ENCODE measurements at regions not wholly inside any gene's neighbourhood (a gene's known extent, or its start where the extent isn't known, plus 50 kb on each side); places are given as distances from the start of the nearest gene placed in this dataset.
"Not testable (repeated sequence)": the region's sequence is repeated elsewhere in the genome, so short reads cannot be mapped to it uniquely, and the experiment has no call there.

DNA sequence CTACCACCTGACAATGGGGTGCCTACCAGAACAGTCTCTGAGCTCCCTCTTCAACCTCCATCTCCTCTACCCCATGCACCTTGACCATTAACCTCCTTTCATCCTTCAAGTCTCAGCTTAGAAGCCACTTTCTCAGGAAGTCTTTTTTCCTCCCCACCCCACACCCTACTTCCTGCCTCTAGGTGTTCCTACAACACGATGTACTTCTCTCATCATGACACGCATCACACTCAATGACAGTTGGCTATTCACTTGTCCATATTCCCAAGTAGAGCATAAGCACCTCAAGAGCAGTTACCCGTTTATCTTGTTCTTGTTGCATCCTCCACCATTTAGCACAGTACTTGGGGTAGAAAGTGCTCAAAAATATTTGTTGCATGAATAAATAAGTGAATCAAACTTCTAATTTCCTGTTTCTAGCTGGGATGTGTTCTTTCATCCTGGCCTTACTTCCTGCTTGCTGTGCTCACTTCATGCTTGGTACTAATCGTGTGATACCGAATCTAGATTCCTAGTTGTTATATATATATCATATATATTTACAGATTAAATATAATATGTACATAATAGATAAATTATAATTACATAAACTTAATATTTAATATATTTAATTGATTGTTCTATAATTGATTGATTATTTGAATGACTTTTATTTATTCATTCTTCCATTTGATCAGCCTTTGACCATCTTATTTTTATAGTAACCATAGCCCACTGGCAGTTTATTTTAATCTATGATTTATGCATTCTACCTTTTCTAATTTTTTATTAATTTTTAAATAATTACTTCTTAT lies 177.5 kb upstream of the TMEM45B start:
- DNase-seq, result no peak

- DNase-seq, result no peak
These were observed 176.3 kb upstream of the TMEM45B start for GRCh38 chr11:129639300-129639699.

GRCh38 chr11:129640671-129641070 lies 175.0 kb upstream of the TMEM45B start:
- no peak for DNase-seq

DNA sequence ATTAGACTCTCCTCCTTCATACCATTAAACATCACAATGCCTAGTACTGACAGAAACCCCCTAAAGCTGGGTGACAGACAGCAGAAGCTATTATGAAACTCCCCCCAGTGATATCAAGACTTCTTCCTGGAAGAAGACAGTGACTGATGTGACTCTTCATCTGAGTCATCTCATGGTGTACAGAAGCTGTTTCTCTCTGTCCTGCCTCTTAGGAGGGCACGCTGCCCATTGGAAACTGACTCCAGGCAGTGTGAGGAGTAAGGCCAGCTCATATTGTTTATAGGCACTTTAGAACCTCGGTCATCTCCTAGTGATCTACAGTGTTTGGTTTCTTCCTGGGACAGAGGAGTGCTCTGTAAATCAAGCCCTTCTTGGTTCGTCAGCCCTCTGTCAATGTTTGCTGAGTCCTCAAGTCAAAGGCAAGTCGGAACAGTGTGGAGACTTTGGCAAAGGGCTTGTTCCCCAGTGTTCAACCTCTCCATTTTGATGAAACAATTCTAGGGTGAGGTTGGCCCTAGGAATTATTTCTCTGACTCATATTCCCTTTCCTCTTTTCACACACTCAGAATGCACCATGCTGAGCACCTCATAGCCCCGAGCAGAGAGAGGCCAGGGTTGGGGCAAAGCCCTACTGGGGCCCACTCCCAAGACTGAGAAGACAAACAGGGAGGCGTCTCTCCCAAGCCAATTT lies 172.5 kb upstream of the TMEM45B start:
- no peak for DNase-seq

GRCh38 chr11:129644326-129644725 lies 171.3 kb upstream of the TMEM45B start:
- DNase-seq, result no peak

DNA sequence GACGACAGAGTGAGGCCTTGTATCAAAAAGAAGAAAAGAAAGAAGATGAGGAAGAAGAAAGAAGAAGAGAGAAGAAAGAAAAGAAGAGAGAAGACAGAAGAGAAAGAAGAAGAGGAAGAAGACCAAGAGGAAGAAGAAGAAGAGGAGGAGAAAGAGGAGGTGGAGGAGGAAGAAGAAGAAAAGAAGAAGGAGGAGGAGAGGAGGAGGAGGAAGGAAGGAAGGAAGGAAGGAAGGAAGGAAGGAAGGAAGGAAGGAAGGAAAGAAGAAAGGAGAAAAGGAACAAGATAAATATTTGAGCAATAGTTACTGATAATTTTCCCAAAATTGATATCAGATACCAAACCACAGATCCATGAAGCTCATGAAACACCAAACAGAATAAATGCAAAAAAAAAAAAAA lies 169.7 kb upstream of the TMEM45B start:
- no peak for DNase-seq

DNA sequence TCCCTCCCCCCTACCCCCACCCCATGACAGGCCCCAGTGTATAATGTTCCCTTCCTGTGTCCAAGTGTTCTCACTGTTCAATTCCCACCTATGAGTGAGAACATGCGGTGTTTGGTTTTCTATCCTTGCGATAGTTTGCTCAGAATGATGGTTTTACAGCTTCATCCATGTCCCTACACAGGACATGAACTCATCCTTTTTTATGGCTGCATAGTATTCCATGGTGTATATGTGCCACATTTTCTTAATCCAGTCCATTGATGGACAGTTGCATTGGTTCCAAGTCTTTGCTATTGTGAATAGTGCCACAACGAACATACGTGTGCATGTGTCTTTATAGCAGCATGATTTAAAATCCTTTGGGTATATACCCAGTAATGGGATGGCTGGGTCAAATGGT lies 165.6 kb upstream of the TMEM45B start:
- not testable (repeated sequence) for DNase-seq

- DNase-seq, result no peak
These were observed 162.8 kb upstream of the TMEM45B start for GRCh38 chr11:129652835-129653234.

DNA sequence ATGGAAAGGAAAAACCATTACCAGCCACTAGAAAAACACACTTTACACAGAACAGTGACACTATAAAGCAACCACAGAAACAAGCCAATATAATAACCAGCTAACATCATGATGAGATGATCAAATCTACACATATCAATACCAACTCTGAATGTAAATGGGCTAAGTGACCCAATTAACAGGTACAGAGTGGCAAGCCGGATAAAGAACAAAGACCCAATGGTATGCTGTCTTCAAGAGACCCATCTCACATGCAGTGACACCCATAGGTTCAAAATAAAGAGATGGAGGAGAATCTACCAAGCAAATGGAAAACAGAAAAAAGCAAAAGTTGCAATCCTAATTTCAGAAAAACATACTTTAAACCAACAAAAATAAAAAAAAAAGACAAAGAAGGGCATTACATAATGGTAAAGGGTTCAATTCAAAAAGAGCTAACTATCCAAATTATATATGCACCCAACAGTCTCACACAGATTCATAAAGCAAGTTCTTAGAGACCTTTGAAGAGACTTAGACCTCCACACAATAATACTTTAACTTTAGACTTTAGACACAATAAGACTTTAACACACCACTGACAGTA lies 160.3 kb upstream of the TMEM45B start:
- DNase-seq, result no peak

- DNase-seq, result no peak
These were observed 157.7 kb upstream of the TMEM45B start for GRCh38 chr11:129657866-129658525.

DNA sequence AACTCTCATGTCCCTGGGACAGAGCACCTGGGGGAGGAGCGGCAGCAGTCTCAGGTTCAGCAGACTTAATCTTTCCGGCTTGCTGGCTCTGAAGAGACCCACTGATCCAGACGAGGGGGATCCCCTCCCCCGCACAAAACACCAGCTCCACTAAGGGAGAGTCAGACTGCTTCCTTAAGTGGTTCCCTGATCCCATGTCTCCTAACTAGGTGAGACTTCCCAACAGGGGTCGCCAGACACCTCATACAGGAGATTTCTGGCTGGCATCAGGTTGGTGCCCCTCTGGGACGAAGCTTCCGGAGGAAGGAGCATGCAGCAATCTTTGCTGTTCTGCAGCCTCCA lies 157.2 kb upstream of the TMEM45B start:
- DNase-seq, result no peak

DNA sequence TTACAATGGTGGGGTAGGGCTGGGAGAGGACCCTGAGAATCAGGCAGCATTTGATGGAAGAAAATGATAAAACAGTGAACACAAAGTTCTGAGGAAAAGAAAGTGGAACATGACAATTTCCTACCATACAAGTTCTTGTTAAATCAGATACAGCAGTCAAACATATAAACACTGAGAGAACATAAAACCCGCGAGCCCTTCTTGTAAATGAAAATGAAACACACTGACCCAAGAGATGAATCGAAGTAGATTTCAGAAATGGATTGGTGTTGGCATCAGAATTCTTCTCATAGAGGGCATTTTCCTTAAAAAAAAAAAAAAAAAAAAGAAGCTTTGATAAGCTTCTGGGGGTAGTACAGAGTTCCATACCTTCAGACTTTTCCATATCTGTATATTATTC lies 134.7 kb upstream of the TMEM45B start:
- DNase-seq, result no peak

- no peak for DNase-seq
These were observed 134.1 kb upstream of the TMEM45B start for GRCh38 chr11:129681344-129682114.

DNA sequence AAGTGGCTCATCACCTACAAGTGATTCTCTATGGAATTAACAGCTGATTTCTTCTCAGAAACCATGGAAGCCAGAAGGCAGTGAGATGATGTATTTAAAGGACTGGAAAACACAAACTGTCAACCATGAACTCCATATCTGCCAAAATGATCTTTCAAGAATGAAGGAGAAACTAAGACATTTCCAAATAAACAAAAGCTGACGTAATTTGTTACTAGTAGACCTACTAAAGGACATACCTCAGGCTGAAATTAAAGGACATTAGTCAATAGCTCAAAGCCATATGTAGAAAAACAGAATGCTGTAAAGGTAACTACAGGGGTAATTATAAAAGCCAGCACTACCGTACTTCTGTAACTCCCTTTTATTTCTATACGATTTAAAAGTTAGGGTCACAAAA lies 129.4 kb upstream of the TMEM45B start:
- DNase-seq, result no peak

DNA sequence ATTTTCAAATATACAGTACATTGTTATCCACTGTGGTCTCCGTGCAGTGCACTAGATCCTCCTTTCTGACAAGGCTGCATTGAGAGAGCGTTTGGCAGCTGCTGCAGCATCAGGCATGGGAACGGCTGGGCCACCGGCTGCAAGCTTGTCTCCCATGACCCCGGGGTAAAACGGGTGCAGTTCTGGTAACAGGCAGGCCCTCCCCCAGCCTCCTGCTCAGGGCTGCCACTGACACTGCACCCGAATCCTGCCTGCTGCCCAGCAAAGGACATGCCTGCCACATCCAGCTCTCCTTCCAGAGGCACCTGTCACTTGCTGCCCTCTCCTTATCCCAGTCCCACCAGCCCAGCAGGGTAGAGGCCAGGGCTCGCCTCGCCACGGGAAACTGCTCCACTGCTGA lies 124.5 kb upstream of the TMEM45B start:
- DNase-seq, result no peak

- DNase-seq, result no peak
These were observed 121.1 kb upstream of the TMEM45B start for GRCh38 chr11:129694538-129694937.

GRCh38 chr11:129694966-129695365 lies 120.7 kb upstream of the TMEM45B start:
- DNase-seq, result no peak

DNA sequence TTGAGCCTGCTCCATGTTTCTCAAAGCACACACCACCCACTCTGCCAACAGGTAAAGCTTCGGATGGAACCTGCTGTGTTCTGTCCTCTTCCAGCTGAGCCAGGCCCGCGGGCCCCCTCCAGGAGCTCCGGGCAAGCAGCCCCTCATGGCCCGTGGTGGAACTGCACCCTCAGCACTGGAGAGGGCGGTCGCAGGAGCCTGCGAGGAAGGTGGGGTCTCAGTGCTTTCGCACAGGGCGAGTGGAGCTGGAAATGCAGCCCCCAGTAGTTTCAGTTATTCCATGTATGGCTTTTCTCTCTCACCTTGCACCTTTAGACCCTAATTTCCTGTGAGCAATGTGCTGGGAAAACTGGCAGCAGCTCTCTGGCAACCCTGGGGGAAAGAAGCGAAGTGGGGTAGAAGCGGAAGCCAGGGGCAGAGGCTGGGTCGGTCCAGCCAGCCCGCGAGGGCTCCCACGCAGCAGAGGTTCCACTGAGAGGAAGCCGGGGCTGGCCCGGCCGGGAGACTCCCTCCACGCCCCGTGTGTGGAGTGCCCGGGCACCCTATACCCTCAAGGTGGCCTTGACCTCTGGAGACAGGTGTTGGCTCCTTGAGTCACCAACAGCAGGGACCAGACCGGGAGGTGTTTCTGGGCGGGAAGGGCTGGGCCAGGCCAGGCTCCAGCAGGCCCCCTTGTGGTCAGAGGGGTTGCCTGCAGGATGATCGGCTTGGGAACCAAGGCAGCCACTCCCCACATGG lies 119.9 kb upstream of the TMEM45B start:
- DNase-seq, result no peak

DNA sequence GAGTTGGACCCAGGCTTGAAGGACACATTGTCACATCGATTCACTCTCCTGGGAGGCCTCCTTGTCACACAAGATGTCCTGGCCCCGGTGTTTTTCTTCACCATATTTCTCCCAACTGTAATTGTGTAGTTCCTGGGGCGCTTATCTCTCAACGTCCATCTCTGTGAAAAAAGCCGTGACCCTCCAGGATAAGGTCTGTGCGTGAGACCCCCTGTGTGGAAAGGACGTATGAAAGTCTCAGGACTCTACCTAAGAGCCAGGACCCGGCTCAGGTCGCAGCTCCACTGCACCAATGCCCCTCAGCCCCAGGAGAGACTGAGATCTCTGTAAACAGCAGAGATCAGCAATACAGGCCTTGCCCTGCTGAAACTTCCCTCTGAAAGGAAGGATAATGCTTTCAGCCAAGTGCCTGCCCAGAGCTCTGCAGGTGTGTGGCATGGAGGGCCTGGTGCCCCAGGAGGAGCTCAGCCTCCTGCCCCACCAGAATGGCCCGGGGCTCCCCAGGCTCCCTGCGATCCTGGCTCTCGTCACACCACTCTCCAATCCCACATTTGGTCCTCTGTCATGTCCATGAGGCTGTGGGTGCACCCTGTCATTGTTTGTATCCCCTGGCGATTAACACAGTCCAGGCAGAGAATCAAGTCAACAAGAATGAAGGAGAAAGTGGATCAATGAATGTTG lies 119.2 kb upstream of the TMEM45B start:
- no peak for DNase-seq

DNA sequence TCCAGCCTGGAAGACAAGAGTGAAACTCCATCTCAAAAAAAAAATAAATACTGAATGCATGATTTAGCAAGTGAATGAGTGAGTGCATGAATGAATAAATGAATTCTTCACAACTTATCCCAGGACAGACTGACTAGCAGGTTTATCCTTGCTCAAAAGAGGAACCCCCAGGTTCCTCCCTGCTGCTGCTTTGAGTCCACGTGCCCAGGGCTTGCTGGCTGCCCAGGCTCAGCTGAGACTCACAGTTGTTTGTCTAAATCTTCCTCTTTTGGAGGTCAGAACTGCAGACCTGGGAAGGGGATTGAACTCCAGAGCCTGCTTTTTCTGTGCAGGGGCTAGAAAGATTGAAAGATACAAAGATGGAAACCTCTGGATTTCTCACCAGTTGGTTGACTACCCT lies 117.4 kb upstream of the TMEM45B start:
- DNase-seq, result no peak

DNA sequence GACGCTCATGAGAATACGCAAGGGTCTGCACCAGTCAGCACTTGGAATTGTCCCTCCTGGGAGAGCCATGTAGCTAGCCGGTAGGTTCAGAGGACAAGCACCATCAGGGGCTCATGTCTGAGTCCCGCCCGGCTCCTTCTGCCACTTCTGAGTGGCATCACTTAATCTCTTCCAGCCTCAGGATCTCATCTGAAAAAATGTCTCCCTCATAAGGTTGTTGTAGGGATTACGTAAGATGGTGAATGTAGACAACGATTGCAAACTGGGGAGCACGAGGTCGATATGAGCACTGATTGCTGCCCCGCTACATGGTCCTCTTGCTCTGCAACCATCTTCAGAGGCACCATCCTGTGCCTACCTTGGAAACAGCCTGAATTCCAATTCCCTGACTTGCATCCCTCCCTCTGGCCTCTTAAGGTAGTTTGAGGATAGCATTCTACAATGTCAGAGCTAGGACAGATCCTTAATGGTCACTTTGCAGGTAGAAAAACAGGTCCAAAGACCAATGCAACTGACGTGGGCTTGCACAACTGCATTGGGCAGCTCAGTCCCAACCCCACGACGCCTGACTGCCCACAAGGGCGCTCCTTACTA lies 115.8 kb upstream of the TMEM45B start:
- DNase-seq, result no peak
